HepG2 (cell line): ENCODE measurements at regions not wholly inside any gene's neighbourhood (a gene's known extent, or its start where the extent isn't known, plus 50 kb on each side); places are given as distances from the start of the nearest gene placed in this dataset.

ENCODE experiments used
- ATAC-seq: fragments of 200-7000 bp; cut with Tn5 transposase; 3 replicates; pipeline ENCODE4 v1.9.1; 2020; ENCODE audit warnings: mild to moderate bottlenecking, moderate library complexity
- BruUV-seq: library from RNA; stranded (reverse); fragments of 400-500 nt; replicated peaks from 2 replicates; lab custom pipeline; 2021; lab: Mats Ljungman, UMichigan
- CTCF ChIA-PET: fragments of 300-600 bp; formaldehyde crosslinking; extraction: SDS; loops from one replicate; lab custom pipeline; 2021; ENCODE audit warnings: low total read pairs, inconsistent platforms, low intra/inter-chr PET ratio; lab: Yijun Ruan, JAX
- POLR2A ChIA-PET: fragments of 350-600 bp; sonication (Branson Sonifier 250); formaldehyde crosslinking; loops from one replicate; lab custom pipeline; 2020; ENCODE audit warnings: antibody characterized with exemption, inconsistent platforms; lab: Yijun Ruan, JAX
- DNase-seq: peaks from one replicate; pipeline ENCODE4 v3.0.0-alpha.2; 2015; ENCODE audit warnings: low spot score
- FAIRE-seq: peaks from 3 replicates; lab custom pipeline; 2011; peaks lifted over from hg19 to GRCh38; lab: Jason Lieb, UNC
- H2AFZ ChIP-seq: one replicate; pipeline ENCODE4 v1.6.1; 2011; ENCODE audit warnings: low read length, inconsistent platforms
- H3K27ac ChIP-seq: fragments of 300-600 bp; 3 replicates; pipeline ENCODE4 v1.8.0; 2011; ENCODE audit warnings: mixed run types, mild to moderate bottlenecking, mixed read lengths, low read length, inconsistent platforms; ENCODE audit not compliant: insufficient read depth; ENCODE audit errors: extremely low read length
- H3K27me3 ChIP-seq, 2 experiments: fragments of 200-600 bp in 1 of 2; 2 replicates in 1 of 2; 3 replicates in 1 of 2; pipeline versions ENCODE4 v1.6.0 to v1.8.0; 2011; ENCODE audit warnings: low read length in 2 of 2, mild to moderate bottlenecking in 2 of 2, moderate library complexity in 2 of 2, inconsistent platforms in 1 of 2; ENCODE audit not compliant: insufficient read depth in 2 of 2, control insufficient read depth in 1 of 2
- H3K36me3 ChIP-seq, 2 experiments: fragments of 200-600 bp in 1 of 2; replicated peaks in 1 of 2; 2 replicates in 1 of 2; 3 replicates in 1 of 2; pipeline versions ENCODE4 v1.5.1 to v1.8.0; 2011; ENCODE audit warnings: low read length in 2 of 2, inconsistent platforms in 1 of 2; ENCODE audit not compliant: insufficient read depth in 2 of 2, control insufficient read depth in 1 of 2
- H3K4me1 ChIP-seq: 2 replicates; pipeline ENCODE4 v1.5.1; 2012; ENCODE audit warnings: low read length, inconsistent platforms; ENCODE audit not compliant: insufficient read depth
- H3K4me2 ChIP-seq: 2 replicates; pipeline ENCODE4 v1.6.0; 2011; ENCODE audit warnings: low read depth, low read length, inconsistent platforms
- H3K4me3 ChIP-seq, 3 experiments: fragments of 200-600 bp in 1 of 3; sonication (generic), shearing (Covaris generic) in 1 of 3; replicated peaks in 1 of 3; 2 replicates each; pipeline ENCODE4 v1.5.1; 2011 to 2016; ENCODE audit warnings: low read length in 3 of 3, inconsistent platforms in 2 of 3, low read depth in 2 of 3, mild to moderate bottlenecking in 2 of 3, control low read depth in 1 of 3, mixed read lengths in 1 of 3; ENCODE audit not compliant: insufficient read depth in 1 of 3
- H3K79me2 ChIP-seq: one replicate; pipeline ENCODE4 v1.6.1; 2011; ENCODE audit warnings: low read length, inconsistent platforms; ENCODE audit not compliant: insufficient read depth
- H3K9ac ChIP-seq: 2 replicates; pipeline ENCODE4 v1.6.0; 2011; ENCODE audit warnings: mild to moderate bottlenecking, low read depth, low read length, inconsistent platforms; ENCODE audit not compliant: insufficient read depth
- H3K9me3 ChIP-seq: 2 replicates; pipeline ENCODE4 v1.5.1; 2012; ENCODE audit warnings: mild to moderate bottlenecking, low read length
- H4K20me1 ChIP-seq: 2 replicates; pipeline ENCODE4 v1.6.0; 2011; ENCODE audit warnings: inconsistent platforms, mild to moderate bottlenecking, low read length, moderate library complexity; ENCODE audit not compliant: insufficient read depth
- GATAD2A ChIP-seq: IDR thresholded peaks from 2 replicates; pipeline ENCODE4 v1.6.1; 2016
- HOXD1 ChIP-seq: sonication (generic); formaldehyde crosslinking; IDR thresholded peaks from 2 replicates; pipeline ENCODE4 v1.5.0; 2020; ENCODE audit warnings: missing genetic modification reagents
- KLF9 ChIP-seq: IDR thresholded peaks from 2 replicates; pipeline ENCODE4 v1.6.1; 2016; ENCODE audit warnings: low read depth
- MIXL1 ChIP-seq: IDR thresholded peaks from 2 replicates; pipeline ENCODE4 v1.6.1; 2016
- MTA3 ChIP-seq: sonication (generic); formaldehyde crosslinking; IDR thresholded peaks from 2 replicates; pipeline ENCODE4 v1.4.0; 2020; ENCODE audit warnings: missing genetic modification reagents
- PCBP2 ChIP-seq: fragments of 200-400 bp; formaldehyde crosslinking; optimal IDR thresholded peaks from 2 replicates; pipeline ENCODE3; 2018; ENCODE audit warnings: low read length, low read depth; ENCODE audit not compliant: poor library complexity, severe bottlenecking
- SP1 ChIP-seq, 2 experiments: fragments of 450-650 bp in 1 of 2; sonication (generic) in 1 of 2; formaldehyde crosslinking in 1 of 2; IDR thresholded peaks; 2 replicates each; pipeline versions ENCODE4 v1.4.0 to v1.6.1; 2016 to 2020; ENCODE audit warnings: missing genetic modification reagents in 1 of 2
- SP2 ChIP-seq: sonication (generic); formaldehyde crosslinking; IDR thresholded peaks from 2 replicates; pipeline ENCODE4 v1.5.1; 2020; ENCODE audit warnings: mild to moderate bottlenecking, missing genetic modification reagents
- SPEN ChIP-seq: sonication (generic); formaldehyde crosslinking; IDR thresholded peaks from 2 replicates; pipeline ENCODE4 v1.5.1; 2020; ENCODE audit warnings: low read depth, mild to moderate bottlenecking, missing genetic modification reagents
- THAP11 ChIP-seq: IDR thresholded peaks from 2 replicates; pipeline ENCODE4 v1.6.1; 2016; ENCODE audit warnings: missing biosample characterization, missing genetic modification reagents
- ZBTB46 ChIP-seq: sonication (generic); formaldehyde crosslinking; IDR thresholded peaks from 2 replicates; pipeline ENCODE4 v1.4.0; 2020; ENCODE audit warnings: mild to moderate bottlenecking, missing genetic modification reagents, borderline replicate concordance
- ZMAT3 ChIP-seq: sonication (generic); formaldehyde crosslinking; conservative IDR thresholded peaks from 2 replicates; pipeline ENCODE4 v1.7.0; 2021; ENCODE audit warnings: missing genetic modification reagents
- ZNF18 ChIP-seq: sonication (generic); formaldehyde crosslinking; IDR thresholded peaks from 2 replicates; pipeline ENCODE4 v1.8.0; 2022; ENCODE audit warnings: mild to moderate bottlenecking, missing genetic modification reagents; ENCODE audit not compliant: insufficient replicate concordance
- ZNF331 ChIP-seq: sonication (generic); formaldehyde crosslinking; IDR thresholded peaks from 2 replicates; pipeline ENCODE4 v1.4.0; 2020; ENCODE audit warnings: missing genetic modification reagents
- ZSCAN20 ChIP-seq: sonication (generic); formaldehyde crosslinking; IDR thresholded peaks from 2 replicates; pipeline ENCODE4 v1.4.0; 2020; ENCODE audit warnings: missing genetic modification reagents, mild to moderate bottlenecking, borderline replicate concordance
- ZSCAN29 ChIP-seq: sonication (generic); formaldehyde crosslinking; conservative IDR thresholded peaks from 2 replicates; pipeline ENCODE4 v1.4.0; 2020; ENCODE audit warnings: mild to moderate bottlenecking, missing genetic modification reagents
- WGBS: methylation state at CpG from one replicate; pipeline ENCODE4 v1.1.6; 2017; ENCODE audit warnings: low lambda C conversion rate; 5-methylcytosine and 5-hydroxymethylcytosine counted together
- in situ Hi-C: cut with HindIII; loops from 2 replicates; pipeline ENCODE4 v1.10.0; 2017; ENCODE audit warnings: low pct_unique_long_range_greater_than_20kb; ENCODE audit not compliant: extremely low pct_ligation_motif_present
- intact Hi-C: fragments of 100-400 bp; cut with micrococcal nuclease; formaldehyde crosslinking; loops from one replicate; pipeline ENCODE4 v1.10.0; 2022; ENCODE audit not compliant: unreplicated experiment

DNA sequence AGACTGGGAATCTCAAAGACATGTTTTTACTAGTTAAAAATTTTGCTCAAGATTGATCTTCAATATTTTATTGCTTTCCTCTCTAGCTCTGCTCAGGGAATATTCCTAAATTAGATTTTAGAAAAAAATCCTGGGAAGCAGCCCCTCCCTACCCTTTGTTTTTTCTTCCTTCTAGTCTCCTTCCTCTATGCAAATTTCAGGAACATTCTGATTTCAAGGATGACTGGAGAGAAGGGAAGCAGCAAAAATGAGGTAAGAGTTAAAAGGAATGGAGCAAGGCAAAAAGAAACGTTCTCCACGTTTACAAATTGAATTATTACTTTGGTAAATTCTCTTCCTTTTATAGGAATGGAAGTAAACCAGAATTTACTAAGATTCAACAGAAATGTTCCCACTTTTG, 493.4 kb upstream of the TUSC1 start (continued):
- no peak for TF ChIP-seq ZNF18 (CRISPR knock-in tag)

DNA sequence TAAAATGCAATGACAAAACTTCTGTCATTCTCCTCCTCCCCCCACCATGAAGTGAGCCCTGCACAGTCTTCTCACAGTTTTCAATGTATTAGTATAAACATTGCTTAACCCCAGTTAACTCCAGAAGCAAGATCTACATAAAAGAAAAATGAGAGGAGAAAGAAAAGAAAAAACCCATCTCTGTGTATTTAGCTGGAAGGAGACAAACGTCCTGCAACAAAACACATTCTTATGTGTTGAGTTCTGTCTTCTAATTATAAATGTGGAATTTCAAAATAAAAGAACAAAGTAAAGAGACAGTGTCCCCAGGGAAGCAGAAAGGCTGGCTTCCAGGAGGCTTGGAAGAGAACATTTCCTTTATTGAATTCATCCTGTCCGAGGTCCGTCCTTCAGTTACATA, 491.9 kb upstream of the TUSC1 start:
- Histone ChIP-seq H3K4me3 (no peak overlapping the region), H3K27me3 (no peaks in the 10 kb centered on the region), H4K20me1 (no peaks in the 10 kb centered on the region), H2AFZ (no peak overlapping the region), H3K79me2 (no peaks in the 10 kb centered on the region), H3K9me3 (peaks cover 12% of the 10 kb centered on the region), H3K9ac (no peak overlapping the region), H3K4me1 (no peaks in the 10 kb centered on the region), H3K4me2 (no peak overlapping the region), H3K27ac (no peak overlapping the region), H3K36me3 (no peaks in the 10 kb centered on the region)
- in situ Hi-C loops (no loop called here), intact Hi-C loops (no loop called here)
- TF ChIP-seq ZNF331 (CRISPR knock-in tag) (no peak), KLF9 (CRISPR knock-in tag) (no peak), MTA3 (CRISPR knock-in tag) (no peak), SP1 (IDR thresholded peaks at IDR 0.05) (no peak), SP1 (CRISPR knock-in tag; IDR thresholded peaks at IDR 0.05) (no peak)
- no peak for ATAC-seq
- no TSS peak for BruUV-seq
- no peak for DNase-seq
- no peak for FAIRE-seq
- CTCF ChIA-PET, result no interaction called here
- POLR2A ChIA-PET, result no interaction called here
- under 1% methylated on average over 3 of the region's 3 CpGs for WGBS

DNA sequence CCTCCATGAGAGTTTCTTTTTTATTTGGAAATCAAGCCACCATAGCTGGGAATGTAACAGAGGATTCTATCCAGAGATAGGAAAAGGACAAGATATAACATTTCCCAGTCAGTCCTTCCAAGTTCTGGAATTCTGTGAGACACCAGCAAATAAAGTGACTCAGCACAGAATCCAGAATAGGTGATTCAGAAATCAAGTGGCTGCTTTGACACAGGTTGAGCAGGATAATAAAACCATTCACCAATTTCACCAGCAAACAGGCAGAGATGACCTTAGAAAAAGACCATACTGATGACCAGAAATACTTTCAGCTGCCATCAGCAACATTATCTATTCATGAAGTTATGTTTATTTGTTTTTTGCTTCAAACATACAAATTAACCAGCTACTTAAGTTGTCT, 491.5 kb upstream of the TUSC1 start:
- H3K79me2 ChIP-seq, result no peaks in the 10 kb centered on the region
- H3K9me3 ChIP-seq, result peaks cover 12% of the 10 kb centered on the region
- H3K4me3 ChIP-seq, result no peak overlapping the region
- no peaks in the 10 kb centered on the region for H3K27me3 ChIP-seq
- no peaks in the 10 kb centered on the region for H3K36me3 ChIP-seq
- H3K27ac ChIP-seq, result no peak overlapping the region
- no peaks in the 10 kb centered on the region for H4K20me1 ChIP-seq
- ATAC-seq (no peak), FAIRE-seq (no peak), DNase-seq (no peak)
- ChIA-PET CTCF (no interaction called here), POLR2A (no interaction called here)
- H2AFZ ChIP-seq, result no peak overlapping the region
- no peak for TF ChIP-seq SPEN (CRISPR knock-in tag)
- TF ChIP-seq SP2 (CRISPR knock-in tag), result no peak
- TF ChIP-seq THAP11, result no peak
- TF ChIP-seq HOXD1, result no peak
- TF ChIP-seq ZSCAN29 (CRISPR knock-in tag), result no peak
- no peak for TF ChIP-seq ZSCAN20 (CRISPR knock-in tag)
- no peak for TF ChIP-seq ZMAT3 (CRISPR knock-in tag)
- TF ChIP-seq ZBTB46 (CRISPR knock-in tag), result no peak
- no peak for TF ChIP-seq PCBP2
- no peak for TF ChIP-seq GATAD2A (CRISPR knock-in tag)
- TF ChIP-seq MIXL1, result no peak
- no peaks in the 10 kb centered on the region for H3K4me1 ChIP-seq
- in situ Hi-C loops, result no loop called here
- intact Hi-C loops, result no loop called here
- no peak overlapping the region for H3K9ac ChIP-seq
- no TSS peak for BruUV-seq
- no peak overlapping the region for H3K4me2 ChIP-seq
